ENCODE measurements at regions not wholly inside any gene's neighbourhood (a gene's known extent, or its start where the extent isn't known, plus 50 kb on each side); places are given as distances from the start of the nearest gene placed in this dataset.

- H3K4me3 ChIP-seq (ENCODE audit: low read depth, low read length): no peak overlapping the region
- no peak for DNase-seq (ENCODE audit: low read depth)
- TF ChIP-seq POLR2A (IDR thresholded peaks at IDR 0.05; ENCODE audit: extremely low read depth, insufficient read length): no peak
- TF ChIP-seq MYC (IDR thresholded peaks at IDR 0.05; ENCODE audit: low read depth, low read length): no peak
- TF ChIP-seq, protein P1, sequence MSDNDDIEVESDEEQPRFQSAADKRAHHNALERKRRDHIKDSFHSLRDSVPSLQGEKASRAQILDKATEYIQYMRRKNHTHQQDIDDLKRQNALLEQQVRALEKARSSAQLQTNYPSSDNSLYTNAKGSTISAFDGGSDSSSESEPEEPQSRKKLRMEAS (IDR thresholded peaks at IDR 0.05; ENCODE audit: low read depth, low read length): no peak
- no peak for TF ChIP-seq CTCF (IDR thresholded peaks at IDR 0.05; ENCODE audit: low read depth, low read length)
Measured at GRCh38 chr4:108371282-108371681, 202.6 kb upstream of the LEF1 start.

DNA sequence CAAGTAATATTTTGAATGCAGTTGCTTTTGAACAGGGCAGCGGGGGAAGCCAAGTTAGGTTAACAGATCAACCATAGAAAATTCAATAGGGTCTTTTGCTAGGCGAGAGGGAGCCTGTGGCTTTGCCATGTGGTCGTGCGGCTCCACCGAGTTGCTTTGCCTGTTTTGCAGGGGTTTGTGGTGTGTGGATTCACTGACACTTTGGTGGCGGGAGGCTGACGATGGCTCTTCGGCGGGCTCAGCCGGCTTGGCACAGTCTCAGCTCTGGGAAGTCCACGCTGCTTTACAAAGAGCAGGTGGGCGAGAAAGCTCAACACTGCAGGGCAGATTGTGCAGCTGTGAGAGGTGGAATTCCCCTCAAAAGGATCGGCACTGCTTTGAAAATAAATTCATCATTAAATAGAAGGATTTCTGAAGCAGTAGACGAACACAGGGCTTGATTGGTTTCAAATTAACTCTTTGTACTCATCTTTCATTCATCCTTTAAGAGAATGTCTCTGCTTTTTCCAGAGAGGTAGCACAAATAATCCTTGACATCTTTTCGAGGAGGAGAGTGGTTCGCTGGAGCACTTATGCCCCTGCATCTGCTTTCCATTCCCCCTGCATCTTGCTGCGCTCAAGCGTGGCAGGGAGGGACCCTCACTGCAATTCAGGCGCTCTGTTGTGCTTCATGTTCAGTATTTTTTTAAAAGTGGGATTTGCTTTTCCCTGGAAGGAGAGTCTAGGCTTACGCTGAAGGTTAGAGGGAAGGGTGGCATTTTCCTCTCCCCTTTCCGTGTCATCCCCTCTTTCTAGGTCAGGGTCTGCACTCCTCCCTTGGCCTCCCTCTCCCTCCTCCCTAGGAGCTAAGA is 201.8 kb upstream of the LEF1 start:
- H3K4me3 ChIP-seq (ENCODE audit: low read depth, low read length): no peak overlapping the region
- DNase-seq (ENCODE audit: low read depth): no peak

DNA sequence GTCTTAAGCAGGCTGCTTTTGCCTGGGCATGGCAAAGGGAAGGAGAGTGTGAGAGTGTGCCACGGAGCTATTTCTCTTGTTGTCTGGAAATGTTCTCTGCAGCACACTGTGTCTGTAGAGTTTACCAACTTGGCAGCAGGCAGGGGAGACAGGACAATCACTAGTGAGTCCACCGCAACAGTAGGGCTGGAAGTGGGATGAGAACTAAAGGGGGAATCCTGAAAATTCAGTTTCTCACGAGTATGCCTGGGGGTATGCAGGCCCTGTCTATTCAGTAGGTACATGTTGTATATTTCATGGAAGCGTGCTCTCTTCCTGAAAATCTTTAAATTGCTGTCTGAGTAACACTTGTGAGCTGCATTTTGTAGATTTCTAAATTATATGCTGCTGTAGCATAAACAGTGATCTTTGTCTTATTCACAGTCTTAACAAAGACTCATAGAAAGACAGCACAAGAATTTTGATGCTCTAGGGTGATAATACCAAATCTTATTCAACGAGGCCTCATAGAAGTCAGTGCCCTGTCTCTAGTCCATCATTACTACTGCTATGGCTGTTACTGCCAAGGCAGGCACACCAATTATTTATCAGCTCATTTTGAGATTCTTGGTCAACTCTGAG is 200.4 kb upstream of the LEF1 start:
- no peak for TF ChIP-seq CTCF (IDR thresholded peaks at IDR 0.05; ENCODE audit: low read depth, low read length)
- TF ChIP-seq MYC (IDR thresholded peaks at IDR 0.05; ENCODE audit: low read depth, low read length): no peak
- no peak for TF ChIP-seq POLR2A (IDR thresholded peaks at IDR 0.05; ENCODE audit: extremely low read depth, insufficient read length)
- TF ChIP-seq, protein P1 (IDR thresholded peaks at IDR 0.05; ENCODE audit: low read depth, low read length): no peak
- H3K4me3 ChIP-seq (ENCODE audit: low read depth, low read length): no peak overlapping the region
- DNase-seq (ENCODE audit: low read depth): no peak

More for the DNA sequence above, 201.8 kb upstream of the LEF1 start:
- TF ChIP-seq CTCF (IDR thresholded peaks at IDR 0.05; ENCODE audit: low read depth, low read length) (no peak), MYC (IDR thresholded peaks at IDR 0.05; ENCODE audit: low read depth, low read length) (no peak), POLR2A (IDR thresholded peaks at IDR 0.05; ENCODE audit: extremely low read depth, insufficient read length) (no peak)
- TF ChIP-seq, protein P1 (IDR thresholded peaks at IDR 0.05; ENCODE audit: low read depth, low read length): no peak

DNA sequence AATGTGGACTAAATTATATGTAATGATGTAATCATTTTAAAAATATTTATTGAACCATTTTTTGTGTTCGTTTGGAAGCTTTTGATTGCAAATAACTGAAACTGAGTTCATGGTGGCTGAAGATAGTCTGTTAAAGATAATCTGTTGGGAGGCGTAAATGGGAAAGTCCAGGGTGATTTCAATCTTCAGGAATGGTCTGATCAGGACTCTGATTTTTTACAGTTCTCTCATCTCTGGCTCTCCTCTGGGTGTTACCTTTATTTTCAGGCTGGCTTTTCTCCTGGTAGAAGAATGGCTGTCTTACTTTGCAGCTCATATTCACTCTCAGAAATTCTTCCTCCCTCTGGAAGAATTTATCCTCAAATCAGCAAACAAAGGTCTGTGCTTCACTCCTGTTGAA is 199.0 kb upstream of the LEF1 start:
- no peak for TF ChIP-seq POLR2A (IDR thresholded peaks at IDR 0.05; ENCODE audit: extremely low read depth, insufficient read length)
- TF ChIP-seq, protein P1 (IDR thresholded peaks at IDR 0.05; ENCODE audit: low read depth, low read length): no peak
- TF ChIP-seq MYC (IDR thresholded peaks at IDR 0.05; ENCODE audit: low read depth, low read length): no peak
- TF ChIP-seq CTCF (IDR thresholded peaks at IDR 0.05; ENCODE audit: low read depth, low read length): no peak

GRCh38 chr4:108366716-108367115 is 198.0 kb upstream of the LEF1 start:
- TF ChIP-seq MYC (IDR thresholded peaks at IDR 0.05; ENCODE audit: low read depth, low read length) (no peak), POLR2A (IDR thresholded peaks at IDR 0.05; ENCODE audit: extremely low read depth, insufficient read length) (no peak), CTCF (IDR thresholded peaks at IDR 0.05; ENCODE audit: low read depth, low read length) (no peak)
- TF ChIP-seq, protein P1 (IDR thresholded peaks at IDR 0.05; ENCODE audit: low read depth, low read length): no peak
- no peak overlapping the region for H3K4me3 ChIP-seq (ENCODE audit: low read depth, low read length)
- no peak for DNase-seq (ENCODE audit: low read depth)

More for the DNA sequence above, 199.0 kb upstream of the LEF1 start:
- DNase-seq (ENCODE audit: low read depth): no peak
- no peak overlapping the region for H3K4me3 ChIP-seq (ENCODE audit: low read depth, low read length)

Data from NB4 (cell line).